Right hindlimb (tissue), 1 donor: ENCODE measurements at regions not wholly inside any gene's neighbourhood (a gene's known extent, or its start where the extent isn't known, plus 50 kb on each side); places are given as distances from the start of the nearest gene placed in this dataset.

Experiments
- DNase-seq: peaks from one replicate; pipeline ENCODE4 v3.0.0-alpha.2; 2018

- DNase-seq = peak; percentile 73
Measured at GRCh38 chr4:4594285-4594920, 52.6 kb upstream of the STX18 start.

DNA sequence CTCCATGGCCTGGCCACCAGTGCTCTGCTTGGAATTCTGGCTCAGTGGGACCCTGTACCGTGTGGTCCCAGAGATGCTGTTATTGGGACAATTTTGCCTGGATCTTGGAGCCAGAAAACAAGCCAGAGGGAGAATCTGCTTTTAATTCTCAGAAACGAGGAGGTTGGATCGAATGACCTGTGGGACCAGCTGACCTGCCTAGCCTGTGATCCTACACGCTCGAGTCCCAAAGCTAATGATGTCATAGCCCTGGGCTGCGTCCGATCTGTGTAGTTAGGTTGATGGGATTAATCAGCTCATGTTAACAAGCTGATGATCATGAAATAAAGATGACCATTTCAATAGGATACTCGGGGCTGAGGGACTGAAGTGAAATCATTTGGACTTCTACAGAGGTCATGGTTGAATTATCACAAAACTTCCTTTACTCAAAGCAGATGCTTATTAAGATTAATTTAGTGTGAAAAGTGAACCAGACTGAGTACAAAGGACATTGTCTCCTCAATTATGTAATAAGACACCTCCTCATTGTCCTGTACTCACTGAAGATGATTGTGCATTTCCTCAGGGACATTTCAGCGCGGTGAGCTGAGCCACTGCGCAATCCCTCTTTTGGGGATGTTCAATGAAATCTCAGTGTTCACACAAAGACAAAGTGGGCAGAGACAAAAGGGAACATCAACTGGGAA, 51.9 kb upstream of the STX18 start:
- no peak for DNase-seq

GRCh38 chr4:4592414-4592813, 50.6 kb upstream of the STX18 start:
- DNase-seq = no peak
